GM23338 (cell line): ENCODE measurements at regions not wholly inside any gene's neighbourhood (a gene's known extent, or its start where the extent isn't known, plus 50 kb on each side); places are given as distances from the start of the nearest gene placed in this dataset.

ENCODE experiments used
- ATAC-seq: fragments of 200-7000 bp; cut with Tn5 transposase; 3 replicates; pipeline ENCODE4 v1.9.1; 2020
- DNase-seq: peaks from one replicate; pipeline ENCODE4 v3.0.0-alpha.2; 2015; ENCODE audit warnings: low spot score
- H2AFZ ChIP-seq: fragments of 200-600 bp; sonication (generic); 2 replicates; pipeline ENCODE4 v1.8.0; 2016; ENCODE audit warnings: antibody characterized with exemption, mild to moderate bottlenecking, moderate library complexity
- H3F3A ChIP-seq: fragments of 200-600 bp; sonication (generic); replicated peaks from 2 replicates; pipeline ENCODE4 v1.8.0; 2017; ENCODE audit warnings: antibody characterized with exemption, mixed run types, low read depth
- H3K27ac ChIP-seq: fragments of 200-600 bp; sonication (generic); 2 replicates; pipeline ENCODE4 v1.6.1; 2016; ENCODE audit warnings: low read depth
- H3K27me3 ChIP-seq: fragments of 200-600 bp; sonication (generic); 2 replicates; pipeline ENCODE4 v1.8.0; 2016; ENCODE audit warnings: mild to moderate bottlenecking, mixed run types, moderate library complexity; ENCODE audit not compliant: insufficient read depth
- H3K36me3 ChIP-seq: fragments of 200-600 bp; sonication (generic); 2 replicates; pipeline ENCODE4 v1.8.0; 2016; ENCODE audit warnings: mild to moderate bottlenecking; ENCODE audit not compliant: insufficient read depth
- H3K4me1 ChIP-seq: fragments of 200-600 bp; sonication (generic); 2 replicates; pipeline ENCODE4 v1.8.0; 2016; ENCODE audit warnings: mild to moderate bottlenecking, moderate library complexity; ENCODE audit not compliant: insufficient read depth
- H3K4me2 ChIP-seq: fragments of 200-600 bp; sonication (generic); 2 replicates; pipeline ENCODE4 v1.7.1; 2017; ENCODE audit warnings: mixed run types
- H3K4me3 ChIP-seq: fragments of 200-600 bp; sonication (generic); 2 replicates; pipeline ENCODE4 v1.6.1; 2016; ENCODE audit warnings: mixed run types
- H3K79me2 ChIP-seq: fragments of 200-600 bp; sonication (generic); replicated peaks from 2 replicates; pipeline ENCODE4 v1.8.0; 2017; ENCODE audit warnings: mild to moderate bottlenecking; ENCODE audit not compliant: insufficient read depth
- H3K9me2 ChIP-seq: fragments of 200-600 bp; sonication (generic); 2 replicates; pipeline ENCODE4 v1.8.0; 2017; ENCODE audit not compliant: insufficient read depth
- H4K20me1 ChIP-seq: fragments of 200-600 bp; sonication (generic); replicated peaks from 2 replicates; pipeline ENCODE4 v1.8.0; 2017; ENCODE audit warnings: mild to moderate bottlenecking; ENCODE audit not compliant: insufficient read depth
- H3K27ac Mint-ChIP-seq: 2 replicates; pipeline ENCODE4 v1.8.0; 2020; ENCODE audit warnings: inconsistent platforms, mild to moderate bottlenecking, moderate library complexity, mixed read lengths
- H3K27me3 Mint-ChIP-seq: 3 replicates; pipeline ENCODE4 v1.8.0; 2022; ENCODE audit warnings: low read depth, mild to moderate bottlenecking, moderate library complexity, mixed read lengths, inconsistent platforms; ENCODE audit not compliant: insufficient read depth, poor library complexity
- H3K36me3 Mint-ChIP-seq: 3 replicates; pipeline ENCODE4 v1.8.0; 2021; ENCODE audit warnings: low read depth, mild to moderate bottlenecking, inconsistent platforms, moderate library complexity, mixed read lengths
- H3K4me1 Mint-ChIP-seq: 3 replicates; pipeline ENCODE4 v1.8.0; 2020; ENCODE audit warnings: mild to moderate bottlenecking, inconsistent platforms, mixed read lengths
- H3K4me3 Mint-ChIP-seq: 3 replicates; pipeline ENCODE4 v1.8.0; 2021; ENCODE audit warnings: moderate library complexity, mild to moderate bottlenecking, inconsistent platforms, mixed read lengths
- H3K9me3 Mint-ChIP-seq: 3 replicates; pipeline ENCODE4 v1.8.0; 2020; ENCODE audit warnings: moderate library complexity, mild to moderate bottlenecking, inconsistent platforms, mixed read lengths
- CREB1 ChIP-seq: fragments of 250-450 bp; sonication (Bioruptor Pico); IDR thresholded peaks from 2 replicates; pipeline ENCODE4 v1.5.0; 2020; ENCODE audit warnings: low read depth, mild to moderate bottlenecking, moderate library complexity
- CTCF ChIP-seq, 2 experiments: fragments of 200-600 bp in 1 of 2; sonication (generic) in 1 of 2; conservative IDR thresholded peaks; 2 replicates each; pipeline versions ENCODE4 v1.5.1 to v1.6.1; 2016 to 2017; ENCODE audit warnings: antibody characterized with exemption in 2 of 2, low read depth in 2 of 2, mild to moderate bottlenecking in 2 of 2, moderate library complexity in 1 of 2
- NANOG ChIP-seq: IDR thresholded peaks from 2 replicates; pipeline ENCODE4 v1.6.1; 2016; ENCODE audit warnings: antibody characterized with exemption, borderline replicate concordance
- POLR2AphosphoS5 ChIP-seq: IDR thresholded peaks from 2 replicates; pipeline ENCODE4 v1.6.1; 2016; ENCODE audit warnings: antibody characterized with exemption, low read depth
- REST ChIP-seq: IDR thresholded peaks from one replicate; pipeline ENCODE4 v1.6.1; 2018; ENCODE audit warnings: antibody characterized with exemption; ENCODE audit not compliant: unreplicated experiment
- STAT1 ChIP-seq: IDR thresholded peaks from one replicate; pipeline ENCODE4 v1.6.1; 2016; ENCODE audit warnings: antibody characterized with exemption; ENCODE audit not compliant: unreplicated experiment
- ZNF114 ChIP-seq: fragments of 250-450 bp; sonication (Bioruptor Pico); IDR thresholded peaks from 2 replicates; pipeline ENCODE4 v1.5.0; 2020; ENCODE audit warnings: mild to moderate bottlenecking, moderate library complexity
- ZNF331 ChIP-seq: fragments of 250-450 bp; sonication (Bioruptor Pico); IDR thresholded peaks from 2 replicates; pipeline ENCODE4 v1.5.0; 2020; ENCODE audit warnings: low read depth, mild to moderate bottlenecking, moderate library complexity
- TF ChIP-seq, protein P1 (sequence below): fragments of 250-450 bp; sonication (Bioruptor Pico); IDR thresholded peaks from 2 replicates; pipeline ENCODE4 v1.5.0; 2020; ENCODE audit warnings: mild to moderate bottlenecking, moderate library complexity

- TF ChIP-seq, protein P1, sequence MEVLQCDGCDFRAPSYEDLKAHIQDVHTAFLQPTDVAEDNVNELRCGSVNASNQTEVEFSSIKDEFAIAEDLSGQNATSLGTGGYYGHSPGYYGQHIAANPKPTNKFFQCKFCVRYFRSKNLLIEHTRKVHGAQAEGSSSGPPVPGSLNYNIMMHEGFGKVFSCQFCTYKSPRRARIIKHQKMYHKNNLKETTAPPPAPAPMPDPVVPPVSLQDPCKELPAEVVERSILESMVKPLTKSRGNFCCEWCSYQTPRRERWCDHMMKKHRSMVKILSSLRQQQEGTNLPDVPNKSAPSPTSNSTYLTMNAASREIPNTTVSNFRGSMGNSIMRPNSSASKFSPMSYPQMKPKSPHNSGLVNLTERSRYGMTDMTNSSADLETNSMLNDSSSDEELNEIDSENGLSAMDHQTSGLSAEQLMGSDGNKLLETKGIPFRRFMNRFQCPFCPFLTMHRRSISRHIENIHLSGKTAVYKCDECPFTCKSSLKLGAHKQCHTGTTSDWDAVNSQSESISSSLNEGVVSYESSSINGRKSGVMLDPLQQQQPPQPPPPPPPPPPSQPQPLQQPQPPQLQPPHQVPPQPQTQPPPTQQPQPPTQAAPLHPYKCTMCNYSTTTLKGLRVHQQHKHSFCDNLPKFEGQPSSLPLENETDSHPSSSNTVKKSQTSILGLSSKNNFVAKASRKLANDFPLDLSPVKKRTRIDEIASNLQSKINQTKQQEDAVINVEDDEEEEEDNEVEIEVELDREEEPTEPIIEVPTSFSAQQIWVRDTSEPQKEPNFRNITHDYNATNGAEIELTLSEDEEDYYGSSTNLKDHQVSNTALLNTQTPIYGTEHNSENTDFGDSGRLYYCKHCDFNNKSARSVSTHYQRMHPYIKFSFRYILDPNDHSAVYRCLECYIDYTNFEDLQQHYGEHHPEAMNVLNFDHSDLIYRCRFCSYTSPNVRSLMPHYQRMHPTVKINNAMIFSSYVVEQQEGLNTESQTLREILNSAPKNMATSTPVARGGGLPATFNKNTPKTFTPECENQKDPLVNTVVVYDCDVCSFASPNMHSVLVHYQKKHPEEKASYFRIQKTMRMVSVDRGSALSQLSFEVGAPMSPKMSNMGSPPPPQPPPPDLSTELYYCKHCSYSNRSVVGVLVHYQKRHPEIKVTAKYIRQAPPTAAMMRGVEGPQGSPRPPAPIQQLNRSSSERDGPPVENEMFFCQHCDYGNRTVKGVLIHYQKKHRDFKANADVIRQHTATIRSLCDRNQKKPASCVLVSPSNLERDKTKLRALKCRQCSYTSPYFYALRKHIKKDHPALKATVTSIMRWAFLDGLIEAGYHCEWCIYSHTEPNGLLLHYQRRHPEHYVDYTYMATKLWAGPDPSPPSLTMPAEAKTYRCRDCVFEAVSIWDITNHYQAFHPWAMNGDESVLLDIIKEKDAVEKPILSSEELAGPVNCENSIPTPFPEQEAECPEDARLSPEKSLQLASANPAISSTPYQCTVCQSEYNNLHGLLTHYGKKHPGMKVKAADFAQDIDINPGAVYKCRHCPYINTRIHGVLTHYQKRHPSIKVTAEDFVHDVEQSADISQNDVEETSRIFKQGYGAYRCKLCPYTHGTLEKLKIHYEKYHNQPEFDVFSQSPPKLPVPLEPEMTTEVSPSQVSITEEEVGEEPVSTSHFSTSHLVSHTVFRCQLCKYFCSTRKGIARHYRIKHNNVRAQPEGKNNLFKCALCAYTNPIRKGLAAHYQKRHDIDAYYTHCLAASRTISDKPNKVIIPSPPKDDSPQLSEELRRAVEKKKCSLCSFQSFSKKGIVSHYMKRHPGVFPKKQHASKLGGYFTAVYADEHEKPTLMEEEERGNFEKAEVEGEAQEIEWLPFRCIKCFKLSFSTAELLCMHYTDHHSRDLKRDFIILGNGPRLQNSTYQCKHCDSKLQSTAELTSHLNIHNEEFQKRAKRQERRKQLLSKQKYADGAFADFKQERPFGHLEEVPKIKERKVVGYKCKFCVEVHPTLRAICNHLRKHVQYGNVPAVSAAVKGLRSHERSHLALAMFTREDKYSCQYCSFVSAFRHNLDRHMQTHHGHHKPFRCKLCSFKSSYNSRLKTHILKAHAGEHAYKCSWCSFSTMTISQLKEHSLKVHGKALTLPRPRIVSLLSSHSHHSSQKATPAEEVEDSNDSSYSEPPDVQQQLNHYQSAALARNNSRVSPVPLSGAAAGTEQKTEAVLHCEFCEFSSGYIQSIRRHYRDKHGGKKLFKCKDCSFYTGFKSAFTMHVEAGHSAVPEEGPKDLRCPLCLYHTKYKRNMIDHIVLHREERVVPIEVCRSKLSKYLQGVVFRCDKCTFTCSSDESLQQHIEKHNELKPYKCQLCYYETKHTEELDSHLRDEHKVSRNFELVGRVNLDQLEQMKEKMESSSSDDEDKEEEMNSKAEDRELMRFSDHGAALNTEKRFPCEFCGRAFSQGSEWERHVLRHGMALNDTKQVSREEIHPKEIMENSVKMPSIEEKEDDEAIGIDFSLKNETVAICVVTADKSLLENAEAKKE (CRISPR knock-in tag) = no peak
Measured at GRCh38 chr17:54172096-54172984, 349.6 kb downstream of the KIF2B start (continued).

DNA sequence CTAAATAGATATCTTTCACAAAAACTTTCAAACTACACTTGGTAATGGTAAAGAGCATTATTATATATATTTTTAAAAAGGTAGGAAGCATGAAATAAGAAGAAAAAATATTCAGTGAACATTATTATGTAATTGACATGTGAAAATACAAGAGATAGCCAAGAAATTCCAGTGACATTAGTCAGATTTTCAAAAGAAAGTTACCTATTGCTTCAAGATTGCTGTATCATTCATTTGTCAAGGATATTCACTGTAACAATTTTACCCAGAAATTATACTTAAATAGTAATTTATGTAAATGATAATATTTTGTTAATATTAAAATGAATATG is 350.2 kb downstream of the KIF2B start:
- Histone ChIP-seq H3K79me2 (no peaks in the 10 kb centered on the region), H3K9me2 (no peaks in the 10 kb centered on the region), H3K36me3 (no peaks in the 10 kb centered on the region), H3K4me1 (peaks cover 30% of the 10 kb centered on the region), H3K4me3 (no peak overlapping the region), H4K20me1 (no peaks in the 10 kb centered on the region), H3K27ac (no peak overlapping the region), H2AFZ (no peak overlapping the region), H3K27me3 (no peaks in the 10 kb centered on the region), H3K4me2 (no peak overlapping the region), H3F3A (no peaks in the 10 kb centered on the region)
- no peak for ATAC-seq
- peaks cover 12% of the 10 kb centered on the region; the same call in 2 of the 3 replicates for H3K36me3 Mint-ChIP-seq
- no peaks in the 10 kb centered on the region for H3K27me3 Mint-ChIP-seq
- H3K4me1 Mint-ChIP-seq = peaks cover 25% of the 10 kb centered on the region
- H3K27ac Mint-ChIP-seq = no peak overlapping the region
- no peak for DNase-seq
- peaks cover 3% of the 10 kb centered on the region; the same call in 1 of the 3 replicates for H3K9me3 Mint-ChIP-seq
- H3K4me3 Mint-ChIP-seq = no peak overlapping the region
- no peak for TF ChIP-seq ZNF331
- TF ChIP-seq REST = no peak
- TF ChIP-seq ZNF114 (CRISPR knock-in tag) = no peak
- TF ChIP-seq POLR2AphosphoS5 = no peak
- no peak for TF ChIP-seq STAT1
- no peak for TF ChIP-seq CTCF (conservative IDR thresholded peaks at IDR 0.05; ENCODE audit: low read depth in 2 of 2)
- no peak for TF ChIP-seq CREB1 (CRISPR knock-in tag)
- no peak for TF ChIP-seq NANOG
